Fibroblast of lung (primary cell): ENCODE measurements at regions not wholly inside any gene's neighbourhood (a gene's known extent, or its start where the extent isn't known, plus 50 kb on each side); places are given as distances from the start of the nearest gene placed in this dataset.

ENCODE experiments used
- DNase-seq, 2 donors: peaks; one replicate each; pipeline versions ENCODE4 v3.0.0 to v3.0.0-alpha.2; 2010; ENCODE audit warnings: low read depth in 2 of 2
- H2AFZ ChIP-seq: 2 replicates; pipeline ENCODE4 v1.5.1; 2012; ENCODE audit warnings: low read length, control low read depth, inconsistent platforms
- H3K27ac ChIP-seq: 2 replicates; pipeline ENCODE4 v1.5.1; 2011; ENCODE audit warnings: low read length, control low read depth; ENCODE audit not compliant: insufficient read depth
- H3K27me3 ChIP-seq: 2 replicates; pipeline ENCODE4 v1.5.1; 2011; ENCODE audit warnings: mild to moderate bottlenecking, low read length; ENCODE audit not compliant: control insufficient read depth, insufficient read depth
- H3K36me3 ChIP-seq: 2 replicates; pipeline ENCODE4 v1.5.1; 2011; ENCODE audit warnings: low read length; ENCODE audit not compliant: control insufficient read depth, insufficient read depth
- H3K4me1 ChIP-seq: 2 replicates; pipeline ENCODE4 v1.5.1; 2011; ENCODE audit warnings: low read length; ENCODE audit not compliant: control insufficient read depth, insufficient read depth; ENCODE audit errors: extremely low read depth
- H3K4me2 ChIP-seq: 2 replicates; pipeline ENCODE4 v1.5.1; 2011; ENCODE audit warnings: low read length, control low read depth; ENCODE audit not compliant: insufficient read depth; ENCODE audit errors: extremely low read depth
- H3K4me3 ChIP-seq, 4 experiments: fragments of 200-600 bp in 1 of 4; sonication (generic) in 1 of 4; replicated peaks in 1 of 4; 2 replicates each; pipeline ENCODE4 v1.5.1; 2011 to 2016; ENCODE audit warnings: low read length in 4 of 4, low read depth in 3 of 4, mild to moderate bottlenecking in 3 of 4, control low read depth in 2 of 4, inconsistent platforms in 1 of 4, mixed read lengths in 1 of 4; ENCODE audit not compliant: insufficient read depth in 1 of 4; ENCODE audit errors: control extremely low read depth in 1 of 4
- H3K79me2 ChIP-seq: 2 replicates; pipeline ENCODE4 v1.5.1; 2012; ENCODE audit warnings: mild to moderate bottlenecking, low read length, inconsistent platforms; ENCODE audit not compliant: control insufficient read depth, insufficient read depth
- H3K9ac ChIP-seq: 2 replicates; pipeline ENCODE4 v1.5.1; 2011; ENCODE audit warnings: mild to moderate bottlenecking, low read length, control low read depth; ENCODE audit not compliant: insufficient read depth
- H3K9me3 ChIP-seq: 2 replicates; pipeline ENCODE4 v1.5.1; 2012; ENCODE audit warnings: low read depth, low read length; ENCODE audit not compliant: control insufficient read depth, insufficient read depth
- H4K20me1 ChIP-seq: 2 replicates; pipeline ENCODE4 v1.5.1; 2011; ENCODE audit warnings: low read length; ENCODE audit not compliant: control insufficient read depth, insufficient read depth; ENCODE audit errors: extremely low read depth
- EZH2 ChIP-seq: IDR thresholded peaks from 2 replicates; pipeline ENCODE4 v1.5.1; 2012; ENCODE audit warnings: low read length, control low read depth, mild to moderate bottlenecking; ENCODE audit errors: missing control alignments
- TF ChIP-seq, protein P1 (sequence below), 2 donors: IDR thresholded peaks in 1 of 2; conservative IDR thresholded peaks in 1 of 2; 1 replicate in 1 of 2; 2 replicates in 1 of 2; pipeline ENCODE4 v1.5.1; 2011 to 2012; ENCODE audit warnings: low read length in 2 of 2, control low read depth in 1 of 2, inconsistent platforms in 1 of 2, low read depth in 1 of 2, mild to moderate bottlenecking in 1 of 2

DNA sequence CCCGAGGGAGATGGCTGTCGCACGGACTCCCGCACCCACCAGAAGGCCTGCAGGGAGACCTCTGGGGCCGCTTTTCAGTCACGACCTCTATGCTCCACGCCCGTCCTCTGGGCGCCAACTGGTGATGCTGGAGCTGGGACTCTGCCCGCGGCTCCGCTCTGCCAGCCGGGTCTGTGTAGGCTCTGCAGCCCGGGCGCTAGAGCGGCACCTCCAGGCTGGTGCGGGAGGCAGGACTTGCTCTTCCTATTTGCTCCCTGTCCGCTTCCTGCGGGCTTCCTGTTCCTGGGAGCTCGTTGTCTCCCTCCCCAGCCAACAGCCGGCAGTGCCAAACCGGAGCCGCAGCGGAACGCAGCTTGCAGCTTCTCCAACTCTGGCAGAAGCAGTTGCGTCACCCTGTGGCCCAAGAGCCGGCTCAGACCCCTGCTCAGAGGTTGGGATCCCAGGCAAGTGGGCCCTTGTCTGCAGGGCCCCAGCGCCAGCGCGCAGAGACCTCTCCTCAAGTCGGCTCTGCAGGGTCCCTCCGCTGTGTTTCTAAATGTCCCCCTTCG is 285.9 kb downstream of the XXYLT1 start:
- peak; percentile 66 to 77 for DNase-seq
- Histone ChIP-seq H3K4me2 (peak overlapping the region; percentile 51), H3K4me1 (peaks cover 2% of the 10 kb centered on the region), H3K27ac (no peak overlapping the region), H3K9ac (no peak overlapping the region), H3K36me3 (no peaks in the 10 kb centered on the region), H2AFZ (peak overlapping the region; percentile 74), H3K9me3 (no peaks in the 10 kb centered on the region), H3K27me3 (peaks cover under 1% of the 10 kb centered on the region), H3K79me2 (no peaks in the 10 kb centered on the region), H3K4me3 (peak overlapping the region; percentile 11 to 35 (median 24)), H4K20me1 (no peaks in the 10 kb centered on the region)
- TF ChIP-seq, protein P1, sequence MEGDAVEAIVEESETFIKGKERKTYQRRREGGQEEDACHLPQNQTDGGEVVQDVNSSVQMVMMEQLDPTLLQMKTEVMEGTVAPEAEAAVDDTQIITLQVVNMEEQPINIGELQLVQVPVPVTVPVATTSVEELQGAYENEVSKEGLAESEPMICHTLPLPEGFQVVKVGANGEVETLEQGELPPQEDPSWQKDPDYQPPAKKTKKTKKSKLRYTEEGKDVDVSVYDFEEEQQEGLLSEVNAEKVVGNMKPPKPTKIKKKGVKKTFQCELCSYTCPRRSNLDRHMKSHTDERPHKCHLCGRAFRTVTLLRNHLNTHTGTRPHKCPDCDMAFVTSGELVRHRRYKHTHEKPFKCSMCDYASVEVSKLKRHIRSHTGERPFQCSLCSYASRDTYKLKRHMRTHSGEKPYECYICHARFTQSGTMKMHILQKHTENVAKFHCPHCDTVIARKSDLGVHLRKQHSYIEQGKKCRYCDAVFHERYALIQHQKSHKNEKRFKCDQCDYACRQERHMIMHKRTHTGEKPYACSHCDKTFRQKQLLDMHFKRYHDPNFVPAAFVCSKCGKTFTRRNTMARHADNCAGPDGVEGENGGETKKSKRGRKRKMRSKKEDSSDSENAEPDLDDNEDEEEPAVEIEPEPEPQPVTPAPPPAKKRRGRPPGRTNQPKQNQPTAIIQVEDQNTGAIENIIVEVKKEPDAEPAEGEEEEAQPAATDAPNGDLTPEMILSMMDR (conservative IDR thresholded peaks at IDR 0.05 in 1 of 2, IDR thresholded peaks at IDR 0.05 in 1 of 2; ENCODE audit: low read depth in 1 of 2, low read length in 2 of 2): peak; percentile 15 to 47
- no peak for TF ChIP-seq EZH2

- H2AFZ ChIP-seq: no peak overlapping the region
- DNase-seq: peak in 1 of 2 donors; percentile 19
- no peaks in the 10 kb centered on the region for H3K36me3 ChIP-seq
- no peak overlapping the region for H3K27ac ChIP-seq
- H4K20me1 ChIP-seq: no peaks in the 10 kb centered on the region
- H3K79me2 ChIP-seq: no peaks in the 10 kb centered on the region
- TF ChIP-seq EZH2: no peak
- TF ChIP-seq, protein P1 (conservative IDR thresholded peaks at IDR 0.05 in 1 of 2, IDR thresholded peaks at IDR 0.05 in 1 of 2; ENCODE audit: low read depth in 1 of 2, low read length in 2 of 2): no peak
- peaks cover 5% of the 10 kb centered on the region for H3K27me3 ChIP-seq
- H3K9me3 ChIP-seq: no peaks in the 10 kb centered on the region
- no peak overlapping the region for H3K4me2 ChIP-seq
- peaks cover 2% of the 10 kb centered on the region for H3K4me1 ChIP-seq
- H3K9ac ChIP-seq: no peak overlapping the region
- H3K4me3 ChIP-seq: no peak overlapping the region
Observed at GRCh38 chr3:194986208-194987043, 284.5 kb downstream of the XXYLT1 start.

DNA sequence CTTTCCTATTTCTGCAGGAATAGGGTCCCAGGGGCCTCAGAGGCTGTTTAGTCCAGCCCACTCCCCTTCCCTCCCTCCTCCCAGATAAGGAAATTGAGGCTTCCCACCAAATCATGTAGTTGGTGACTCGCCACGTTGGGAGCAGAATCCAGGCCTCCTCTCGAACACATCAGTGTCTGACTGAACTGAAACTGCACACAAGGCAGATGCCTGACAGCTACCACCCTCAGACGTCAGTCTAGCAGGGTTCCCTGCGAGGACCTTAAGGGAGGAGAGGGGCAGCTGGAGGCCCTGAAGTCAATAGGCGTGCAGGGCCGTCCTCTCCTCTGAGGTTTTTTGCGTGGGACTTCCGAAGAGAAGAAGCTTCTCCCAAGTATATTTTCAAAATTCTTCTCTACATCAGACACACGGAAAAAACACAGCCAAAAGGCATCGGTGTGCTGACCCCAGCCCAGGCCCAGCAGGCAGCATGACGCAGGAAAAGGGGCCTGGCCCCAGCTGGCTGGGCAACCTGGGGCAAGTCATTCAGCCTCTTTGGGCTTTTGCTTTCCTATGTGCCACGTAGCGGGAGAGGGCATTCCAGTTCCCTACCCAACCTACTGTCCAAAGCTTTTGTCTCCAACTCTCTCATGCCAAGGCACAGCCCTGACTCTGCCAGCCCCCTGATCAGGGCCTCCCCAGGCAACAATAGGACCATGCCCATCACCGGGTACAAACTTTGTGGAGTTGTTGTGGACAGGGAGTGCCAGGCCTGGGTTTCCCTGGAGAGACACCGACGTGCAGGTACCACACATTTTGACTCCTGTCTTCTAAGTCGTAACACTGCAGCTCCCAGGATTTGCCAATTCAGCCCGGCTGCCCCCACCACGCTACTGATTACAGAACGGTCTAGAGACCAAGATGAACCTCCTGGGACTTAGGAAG is 283.1 kb downstream of the XXYLT1 start:
- DNase-seq: peak in 1 of 2 donors; percentile 24
- no peak overlapping the region for H3K9ac ChIP-seq
- no peaks in the 10 kb centered on the region for H3K79me2 ChIP-seq
- peaks cover 5% of the 10 kb centered on the region for H3K27me3 ChIP-seq
- no peak overlapping the region for H3K4me3 ChIP-seq
- H4K20me1 ChIP-seq: no peaks in the 10 kb centered on the region
- H3K36me3 ChIP-seq: no peaks in the 10 kb centered on the region
- no peak overlapping the region for H3K4me2 ChIP-seq
- H2AFZ ChIP-seq: no peak overlapping the region
- H3K4me1 ChIP-seq: peaks cover 2% of the 10 kb centered on the region
- TF ChIP-seq, protein P1 (conservative IDR thresholded peaks at IDR 0.05 in 1 of 2, IDR thresholded peaks at IDR 0.05 in 1 of 2; ENCODE audit: low read depth in 1 of 2, low read length in 2 of 2): no peak
- no peak for TF ChIP-seq EZH2
- H3K9me3 ChIP-seq: no peaks in the 10 kb centered on the region
- H3K27ac ChIP-seq: no peak overlapping the region
